ENCODE measurements at regions not wholly inside any gene's neighbourhood (a gene's known extent, or its start where the extent isn't known, plus 50 kb on each side); places are given as distances from the start of the nearest gene placed in this dataset.

- TF ChIP-seq CTCF (conservative IDR thresholded peaks at IDR 0.05 in 1 of 2, IDR thresholded peaks at IDR 0.05 in 1 of 2; ENCODE audit: low read depth in 1 of 2, low read length in 2 of 2) = no peak
- TF ChIP-seq EZH2 (IDR thresholded peaks at IDR 0.05; ENCODE audit: low read length, missing control alignments) = no peak
Measured at GRCh38 chr2:108161298-108161697, 78.5 kb upstream of the SULT1C3 start.
